OCI-LY7 (cell line): ENCODE measurements at regions not wholly inside any gene's neighbourhood (a gene's known extent, or its start where the extent isn't known, plus 50 kb on each side); places are given as distances from the start of the nearest gene placed in this dataset.

Experiments
- BruUV-seq: library from RNA; stranded (reverse); fragments of 400-500 nt; replicated peaks from 2 replicates; lab custom pipeline; 2021; lab: Mats Ljungman, UMichigan
- CTCF ChIA-PET: fragments of 300-600 bp; sonication (Branson Sonifier 250); formaldehyde crosslinking; loops from one replicate; lab custom pipeline; 2022; ENCODE audit warnings: antibody characterized with exemption; ENCODE audit not compliant: unreplicated experiment; lab: Charles Lee
- POLR2A ChIA-PET: fragments of 300-600 bp; sonication (Branson Sonifier 250); formaldehyde crosslinking; loops from one replicate; lab custom pipeline; 2022; ENCODE audit warnings: antibody characterized with exemption; lab: Charles Lee
- DNase-seq: peaks from one replicate; pipeline ENCODE4 v3.0.0-alpha.2; 2015; ENCODE audit warnings: low spot score
- H2AFZ ChIP-seq: fragments of 200-600 bp; sonication (generic), shearing (Covaris generic); 2 replicates; pipeline ENCODE4 v1.6.1; 2014; ENCODE audit warnings: mild to moderate bottlenecking, antibody characterized with exemption, low read length, moderate library complexity
- H3K27ac ChIP-seq: fragments of 200-600 bp; sonication (generic); 2 replicates; pipeline ENCODE4 v1.5.1; 2014; ENCODE audit warnings: mixed run types, low read depth, mild to moderate bottlenecking, moderate library complexity, low read length, inconsistent platforms; ENCODE audit not compliant: poor library complexity, severe bottlenecking
- H3K36me3 ChIP-seq: fragments of 200-600 bp; sonication (generic); 2 replicates; pipeline ENCODE4 v1.6.1; 2014; ENCODE audit warnings: mild to moderate bottlenecking, antibody characterized with exemption, low read length, moderate library complexity, mixed read lengths; ENCODE audit not compliant: insufficient read depth
- H3K4me1 ChIP-seq: fragments of 200-600 bp; sonication (generic); 2 replicates; pipeline ENCODE4 v1.5.1; 2014; ENCODE audit warnings: mild to moderate bottlenecking, low read length; ENCODE audit not compliant: insufficient read depth, poor library complexity, severe bottlenecking
- H3K4me2 ChIP-seq: fragments of 200-600 bp; sonication (generic); 2 replicates; pipeline ENCODE4 v1.6.1; 2014; ENCODE audit warnings: mild to moderate bottlenecking, low read length
- H3K4me3 ChIP-seq: fragments of 200-600 bp; sonication (generic); 2 replicates; pipeline ENCODE4 v1.5.1; 2014; ENCODE audit warnings: mild to moderate bottlenecking, low read depth, low read length; ENCODE audit not compliant: poor library complexity, severe bottlenecking
- H3K79me2 ChIP-seq: fragments of 200-600 bp; sonication (generic); 2 replicates; pipeline ENCODE4 v1.6.1; 2016; ENCODE audit warnings: low read depth, mild to moderate bottlenecking, low read length, moderate library complexity, mixed read lengths; ENCODE audit not compliant: insufficient read depth
- H3K9me2 ChIP-seq: fragments of 200-600 bp; sonication (generic); 2 replicates; pipeline ENCODE4 v1.6.1; 2016; ENCODE audit warnings: mild to moderate bottlenecking, low read length, mixed read lengths; ENCODE audit not compliant: insufficient read depth
- H3K9me3 ChIP-seq: fragments of 200-600 bp; sonication (generic); 2 replicates; pipeline ENCODE4 v1.6.1; 2014; ENCODE audit warnings: mild to moderate bottlenecking, mixed run types, low read length, mixed read lengths
- H4K20me1 ChIP-seq: fragments of 200-600 bp; sonication (generic); 2 replicates; pipeline ENCODE4 v1.6.1; 2014; ENCODE audit warnings: mild to moderate bottlenecking, antibody characterized with exemption, low read length, moderate library complexity, mixed read lengths; ENCODE audit not compliant: insufficient read depth
- EZH2phosphoT487 ChIP-seq: fragments of 200-600 bp; sonication (generic); IDR thresholded peaks from 2 replicates; pipeline ENCODE4 v1.6.1; 2018; ENCODE audit warnings: low read depth, borderline replicate concordance, mild to moderate bottlenecking, mixed run types, antibody characterized with exemption, low read length, moderate library complexity, mixed read lengths
- intact Hi-C: fragments of 100-400 bp; cut with micrococcal nuclease; formaldehyde crosslinking; loops from one replicate; pipeline ENCODE4 v1.10.0; 2022; ENCODE audit not compliant: unreplicated experiment
- TF ChIP-seq, protein P1 (sequence below): fragments of 200-600 bp; sonication (generic); conservative IDR thresholded peaks from 2 replicates; pipeline ENCODE4 v1.5.1; 2014; ENCODE audit warnings: mild to moderate bottlenecking, antibody characterized with exemption, low read length, moderate library complexity, mixed read lengths

GRCh38 chr16:76668207-76668725 lies 391.1 kb downstream of the CNTNAP4 start:
- Histone ChIP-seq H3K9me2 (no peaks in the 10 kb centered on the region), H3K4me2 (no peak overlapping the region), H3K9me3 (no peaks in the 10 kb centered on the region), H3K79me2 (no peaks in the 10 kb centered on the region), H4K20me1 (no peaks in the 10 kb centered on the region), H3K36me3 (no peaks in the 10 kb centered on the region), H3K27ac (no peak overlapping the region), H3K4me1 (no peaks in the 10 kb centered on the region), H3K4me3 (no peak overlapping the region), H2AFZ (no peak overlapping the region)
- intact Hi-C loops, result loop anchor here (5.0 to 10.0 kb wide), 2 partner anchors 377 to 499 kb away; no protein-coding TSS in a partner anchor
- ChIA-PET CTCF (no interaction called here), POLR2A (no interaction called here)
- no peak for TF ChIP-seq EZH2phosphoT487
- TF ChIP-seq, protein P1, sequence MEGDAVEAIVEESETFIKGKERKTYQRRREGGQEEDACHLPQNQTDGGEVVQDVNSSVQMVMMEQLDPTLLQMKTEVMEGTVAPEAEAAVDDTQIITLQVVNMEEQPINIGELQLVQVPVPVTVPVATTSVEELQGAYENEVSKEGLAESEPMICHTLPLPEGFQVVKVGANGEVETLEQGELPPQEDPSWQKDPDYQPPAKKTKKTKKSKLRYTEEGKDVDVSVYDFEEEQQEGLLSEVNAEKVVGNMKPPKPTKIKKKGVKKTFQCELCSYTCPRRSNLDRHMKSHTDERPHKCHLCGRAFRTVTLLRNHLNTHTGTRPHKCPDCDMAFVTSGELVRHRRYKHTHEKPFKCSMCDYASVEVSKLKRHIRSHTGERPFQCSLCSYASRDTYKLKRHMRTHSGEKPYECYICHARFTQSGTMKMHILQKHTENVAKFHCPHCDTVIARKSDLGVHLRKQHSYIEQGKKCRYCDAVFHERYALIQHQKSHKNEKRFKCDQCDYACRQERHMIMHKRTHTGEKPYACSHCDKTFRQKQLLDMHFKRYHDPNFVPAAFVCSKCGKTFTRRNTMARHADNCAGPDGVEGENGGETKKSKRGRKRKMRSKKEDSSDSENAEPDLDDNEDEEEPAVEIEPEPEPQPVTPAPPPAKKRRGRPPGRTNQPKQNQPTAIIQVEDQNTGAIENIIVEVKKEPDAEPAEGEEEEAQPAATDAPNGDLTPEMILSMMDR, result peak; percentile 39
- peak; percentile 23 for DNase-seq
- BruUV-seq, result no TSS peak

GRCh38 chr16:76669288-76669687 lies 392.1 kb downstream of the CNTNAP4 start:
- Histone ChIP-seq H3K4me1 (no peaks in the 10 kb centered on the region), H3K9me3 (no peaks in the 10 kb centered on the region), H3K36me3 (no peaks in the 10 kb centered on the region), H4K20me1 (no peaks in the 10 kb centered on the region), H3K4me3 (no peak overlapping the region), H3K79me2 (no peaks in the 10 kb centered on the region), H3K27ac (no peak overlapping the region), H3K4me2 (no peak overlapping the region), H3K9me2 (no peaks in the 10 kb centered on the region), H2AFZ (no peak overlapping the region)
- no TSS peak for BruUV-seq
- no peak for DNase-seq
- CTCF ChIA-PET, result no interaction called here
- intact Hi-C loops, result loop anchor here (5.0 to 10.0 kb wide), 2 partner anchors 376 to 498 kb away; no protein-coding TSS in a partner anchor
- no peak for TF ChIP-seq EZH2phosphoT487
- TF ChIP-seq, protein P1, result no peak
- POLR2A ChIA-PET, result no interaction called here

GRCh38 chr16:76670125-76670857 lies 393.1 kb downstream of the CNTNAP4 start:
- H4K20me1 ChIP-seq, result no peaks in the 10 kb centered on the region
- no peak overlapping the region for H3K27ac ChIP-seq
- no peaks in the 10 kb centered on the region for H3K36me3 ChIP-seq
- TF ChIP-seq, protein P1, result no peak
- no peak for TF ChIP-seq EZH2phosphoT487
- ChIA-PET POLR2A (no interaction called here), CTCF (interaction anchor here (0.6 kb wide), 1 partner anchor 21 kb away, joined by 7 read pairs; no protein-coding TSS in a partner anchor)
- no peaks in the 10 kb centered on the region for H3K9me3 ChIP-seq
- no peaks in the 10 kb centered on the region for H3K4me1 ChIP-seq
- H3K9me2 ChIP-seq, result no peaks in the 10 kb centered on the region
- BruUV-seq, result no TSS peak
- intact Hi-C loops, result no loop called here
- no peaks in the 10 kb centered on the region for H3K79me2 ChIP-seq
- DNase-seq, result no peak
- H3K4me3 ChIP-seq, result no peak overlapping the region
- H2AFZ ChIP-seq, result no peak overlapping the region
- H3K4me2 ChIP-seq, result no peak overlapping the region
